Calu3 (cell line): ENCODE measurements at regions not wholly inside any gene's neighbourhood (a gene's known extent, or its start where the extent isn't known, plus 50 kb on each side); places are given as distances from the start of the nearest gene placed in this dataset.
"Not testable (repeated sequence)": the region's sequence is repeated elsewhere in the genome, so short reads cannot be mapped to it uniquely, and the experiment has no call there.

Experiments
- BruUV-seq: library from RNA; stranded (reverse); fragments of 400-500 nt; replicated peaks from 2 replicates; lab custom pipeline; 2021; lab: Mats Ljungman, UMichigan
- CTCF ChIA-PET: fragments of 300-600 bp; sonication (Branson Sonifier 250); formaldehyde crosslinking; loops from one replicate; lab custom pipeline; 2022; ENCODE audit warnings: antibody characterized with exemption; lab: Charles Lee
- DNase-seq: peaks from one replicate; pipeline ENCODE4 v3.0.0; 2022
- H3K27ac Mint-ChIP-seq: one replicate; pipeline ENCODE4 v1.8.0; 2022; ENCODE audit warnings: mixed read lengths; ENCODE audit not compliant: unreplicated experiment
- H3K27me3 Mint-ChIP-seq: one replicate; pipeline ENCODE4 v1.8.0; 2022; ENCODE audit warnings: mixed read lengths; ENCODE audit not compliant: unreplicated experiment
- H3K36me3 Mint-ChIP-seq: one replicate; pipeline ENCODE4 v1.8.0; 2022; ENCODE audit warnings: mild to moderate bottlenecking, moderate library complexity, mixed read lengths; ENCODE audit not compliant: insufficient read depth, unreplicated experiment
- H3K4me1 Mint-ChIP-seq: one replicate; pipeline ENCODE4 v1.8.0; 2022; ENCODE audit warnings: mild to moderate bottlenecking, low read depth, mixed read lengths; ENCODE audit not compliant: unreplicated experiment
- H3K4me3 Mint-ChIP-seq: one replicate; pipeline ENCODE4 v1.8.0; 2022; ENCODE audit warnings: mild to moderate bottlenecking, low read depth, moderate library complexity, mixed read lengths; ENCODE audit not compliant: unreplicated experiment
- H3K9me3 Mint-ChIP-seq: one replicate; pipeline ENCODE4 v1.8.0; 2022; ENCODE audit warnings: low read depth, mixed read lengths; ENCODE audit not compliant: unreplicated experiment
- intact Hi-C: fragments of 100-400 bp; cut with micrococcal nuclease; formaldehyde crosslinking; loops from one replicate; pipeline ENCODE4 v1.10.0; 2022; ENCODE audit not compliant: unreplicated experiment
- TF ChIP-seq, protein P1 (sequence below): fragments of 200-600 bp; IDR thresholded peaks from one replicate; pipeline ENCODE4 v1.8.0; 2022; ENCODE audit warnings: antibody characterized with exemption; ENCODE audit not compliant: unreplicated experiment

- TF ChIP-seq, protein P1, sequence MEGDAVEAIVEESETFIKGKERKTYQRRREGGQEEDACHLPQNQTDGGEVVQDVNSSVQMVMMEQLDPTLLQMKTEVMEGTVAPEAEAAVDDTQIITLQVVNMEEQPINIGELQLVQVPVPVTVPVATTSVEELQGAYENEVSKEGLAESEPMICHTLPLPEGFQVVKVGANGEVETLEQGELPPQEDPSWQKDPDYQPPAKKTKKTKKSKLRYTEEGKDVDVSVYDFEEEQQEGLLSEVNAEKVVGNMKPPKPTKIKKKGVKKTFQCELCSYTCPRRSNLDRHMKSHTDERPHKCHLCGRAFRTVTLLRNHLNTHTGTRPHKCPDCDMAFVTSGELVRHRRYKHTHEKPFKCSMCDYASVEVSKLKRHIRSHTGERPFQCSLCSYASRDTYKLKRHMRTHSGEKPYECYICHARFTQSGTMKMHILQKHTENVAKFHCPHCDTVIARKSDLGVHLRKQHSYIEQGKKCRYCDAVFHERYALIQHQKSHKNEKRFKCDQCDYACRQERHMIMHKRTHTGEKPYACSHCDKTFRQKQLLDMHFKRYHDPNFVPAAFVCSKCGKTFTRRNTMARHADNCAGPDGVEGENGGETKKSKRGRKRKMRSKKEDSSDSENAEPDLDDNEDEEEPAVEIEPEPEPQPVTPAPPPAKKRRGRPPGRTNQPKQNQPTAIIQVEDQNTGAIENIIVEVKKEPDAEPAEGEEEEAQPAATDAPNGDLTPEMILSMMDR, result no peak
- intact Hi-C loops, result no loop called here
- DNase-seq, result no peak
- CTCF ChIA-PET, result no interaction called here
- Mint-ChIP-seq H3K27ac (no peak overlapping the region), H3K4me1 (no peaks in the 10 kb centered on the region), H3K9me3 (peaks cover 8% of the 10 kb centered on the region), H3K36me3 (no peaks in the 10 kb centered on the region), H3K4me3 (no peak overlapping the region), H3K27me3 (no peaks in the 10 kb centered on the region)
- BruUV-seq, result no TSS peak
Measured at GRCh38 chrX:56343219-56343618, 111.1 kb downstream of the KLF8 start.

DNA sequence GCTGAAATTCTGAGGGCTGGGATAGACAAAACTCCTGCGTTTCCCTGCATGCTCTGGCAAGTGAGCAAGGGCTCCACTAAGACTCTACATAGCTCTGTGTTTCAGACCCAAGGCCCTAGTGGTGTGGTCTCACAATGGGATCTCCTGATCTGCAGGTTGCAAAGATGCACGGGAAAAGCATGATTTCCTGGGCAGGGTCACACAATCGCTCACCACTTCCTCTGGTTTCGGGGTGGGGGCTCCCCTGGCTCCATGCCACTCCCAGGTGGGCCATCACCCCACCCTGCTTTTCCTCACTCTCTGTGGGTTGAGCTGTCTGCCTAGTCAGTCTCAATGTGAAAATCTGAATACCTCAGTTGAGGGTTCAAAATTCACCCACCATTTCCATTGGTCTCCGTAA lies 111.5 kb downstream of the KLF8 start:
- CTCF ChIA-PET, result no interaction called here
- H3K27me3 Mint-ChIP-seq, result no peaks in the 10 kb centered on the region
- no peaks in the 10 kb centered on the region for H3K36me3 Mint-ChIP-seq
- H3K27ac Mint-ChIP-seq, result no peak overlapping the region
- H3K4me1 Mint-ChIP-seq, result no peaks in the 10 kb centered on the region
- intact Hi-C loops, result no loop called here
- DNase-seq, result no peak
- peaks cover 8% of the 10 kb centered on the region for H3K9me3 Mint-ChIP-seq
- no peak overlapping the region for H3K4me3 Mint-ChIP-seq
- BruUV-seq, result no TSS peak
- TF ChIP-seq, protein P1, result no peak

GRCh38 chrX:56358145-56358544 lies 126.0 kb downstream of the KLF8 start:
- H3K9me3 Mint-ChIP-seq, result peaks cover 11% of the 10 kb centered on the region

DNA sequence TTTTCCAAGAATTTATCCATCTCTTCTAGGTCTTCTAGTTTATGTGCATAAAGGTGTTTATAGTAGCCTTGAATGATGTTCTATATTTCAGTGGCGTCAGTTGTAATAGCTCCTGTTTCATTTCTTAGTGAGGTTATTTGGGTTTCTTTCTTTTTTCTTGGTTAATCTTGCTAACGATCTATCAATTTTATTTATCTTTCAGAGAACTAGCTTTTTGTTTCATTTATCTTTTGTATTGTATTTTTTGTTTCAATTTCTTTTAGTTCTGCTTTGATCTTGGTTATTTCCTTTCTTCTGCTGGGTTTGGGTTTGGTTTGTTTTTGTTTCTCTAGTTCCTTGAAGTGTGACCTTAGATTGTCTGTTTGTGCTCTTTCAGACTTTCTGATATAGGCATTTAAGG lies 133.0 kb downstream of the KLF8 start:
- CTCF ChIA-PET, BruUV-seq, H3K27me3 Mint-ChIP-seq, H3K4me1 Mint-ChIP-seq, H3K36me3 Mint-ChIP-seq, DNase-seq, H3K9me3 Mint-ChIP-seq, H3K4me3 Mint-ChIP-seq, intact Hi-C loops, H3K27ac Mint-ChIP-seq: not testable (repeated sequence)

More at GRCh38 chrX:56358145-56358544, 126.0 kb downstream of the KLF8 start:
- BruUV-seq, H3K36me3 Mint-ChIP-seq, H3K27ac Mint-ChIP-seq, intact Hi-C loops, H3K27me3 Mint-ChIP-seq, H3K4me3 Mint-ChIP-seq, DNase-seq, CTCF ChIA-PET, H3K4me1 Mint-ChIP-seq: not testable (repeated sequence)

DNA sequence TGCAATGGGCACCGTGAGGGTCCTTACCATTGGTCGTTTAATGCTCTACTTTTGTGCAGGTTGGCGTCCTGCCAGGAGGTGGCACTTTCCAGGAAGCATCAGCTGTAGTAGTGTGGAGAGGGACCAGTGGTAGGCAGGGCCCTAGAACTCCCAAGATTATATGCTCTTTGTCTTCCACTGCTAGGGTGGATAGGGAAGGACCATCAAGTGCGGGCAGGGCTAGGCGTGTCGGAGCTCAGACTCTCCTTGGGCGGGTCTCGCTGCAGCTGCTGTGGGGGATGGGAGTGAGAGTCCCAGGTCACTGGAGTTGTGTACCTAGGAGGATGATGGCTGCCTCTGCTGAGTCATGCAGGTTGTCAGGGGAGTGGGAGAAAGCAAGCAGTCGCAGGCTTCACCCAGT lies 134.7 kb downstream of the KLF8 start:
- no TSS peak for BruUV-seq
- H3K9me3 Mint-ChIP-seq, result peaks cover 6% of the 10 kb centered on the region

More for the DNA sequence above, 134.7 kb downstream of the KLF8 start:
- H3K27me3 Mint-ChIP-seq, result no peaks in the 10 kb centered on the region
- no peaks in the 10 kb centered on the region for H3K4me1 Mint-ChIP-seq
- no peak overlapping the region for H3K27ac Mint-ChIP-seq
- no peak for DNase-seq
- TF ChIP-seq, protein P1, result no peak
- intact Hi-C loops, result no loop called here
- no peak overlapping the region for H3K4me3 Mint-ChIP-seq
- no peaks in the 10 kb centered on the region for H3K36me3 Mint-ChIP-seq
- CTCF ChIA-PET, result no interaction called here
